HG03025 (cell line): ENCODE measurements at regions not wholly inside any gene's neighbourhood (a gene's known extent, or its start where the extent isn't known, plus 50 kb on each side); places are given as distances from the start of the nearest gene placed in this dataset.

Experiments used
- ATAC-seq: cut with Tn5 transposase; IDR thresholded peaks from one replicate; pipeline ENCODE4 v1.9.1; 2021; ENCODE audit warnings: mild to moderate bottlenecking, moderate library complexity; ENCODE audit not compliant: unreplicated experiment, low FRiP score

GRCh38 chr6:23910420-23910819 lies 215.6 kb upstream of the NRSN1 start:
- ATAC-seq: no peak

DNA sequence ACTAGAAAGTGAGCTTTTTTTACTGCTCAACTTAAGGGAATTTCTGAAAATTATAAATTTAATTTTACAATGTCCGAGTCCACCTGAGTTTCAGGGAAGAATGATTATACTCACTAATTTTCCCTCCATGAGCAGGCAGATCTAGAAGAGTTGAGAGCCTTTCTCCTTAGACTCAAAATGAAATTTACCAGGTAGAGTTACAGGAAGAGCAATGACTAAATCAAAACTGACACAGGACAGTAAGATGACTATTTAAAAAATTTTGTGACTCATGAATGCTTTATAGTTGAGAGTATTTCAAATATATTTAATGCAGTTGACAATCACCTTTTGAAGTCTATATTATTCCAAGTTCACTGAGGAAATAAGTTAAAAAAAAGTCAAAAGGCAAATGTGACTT lies 198.1 kb upstream of the NRSN1 start:
- ATAC-seq: no peak

DNA sequence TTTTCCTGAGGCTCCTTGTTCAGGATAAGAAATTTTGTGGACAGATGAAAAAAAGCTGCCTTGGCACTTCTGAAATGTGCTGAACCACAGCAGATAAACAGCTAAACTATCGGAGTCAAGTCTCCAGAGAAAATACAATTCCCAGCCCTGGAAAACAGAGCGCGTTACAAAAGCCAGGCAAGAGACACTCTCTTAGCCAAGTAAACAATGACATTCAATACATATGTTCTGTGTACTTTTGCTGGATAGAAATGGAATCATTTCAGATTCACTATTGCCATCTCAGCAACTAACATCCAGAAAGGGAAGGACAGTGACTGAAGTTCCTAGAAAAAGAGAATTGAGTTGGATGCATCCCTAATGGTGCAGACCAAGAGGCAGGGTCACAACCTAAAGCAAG lies 196.8 kb upstream of the NRSN1 start:
- no peak for ATAC-seq

DNA sequence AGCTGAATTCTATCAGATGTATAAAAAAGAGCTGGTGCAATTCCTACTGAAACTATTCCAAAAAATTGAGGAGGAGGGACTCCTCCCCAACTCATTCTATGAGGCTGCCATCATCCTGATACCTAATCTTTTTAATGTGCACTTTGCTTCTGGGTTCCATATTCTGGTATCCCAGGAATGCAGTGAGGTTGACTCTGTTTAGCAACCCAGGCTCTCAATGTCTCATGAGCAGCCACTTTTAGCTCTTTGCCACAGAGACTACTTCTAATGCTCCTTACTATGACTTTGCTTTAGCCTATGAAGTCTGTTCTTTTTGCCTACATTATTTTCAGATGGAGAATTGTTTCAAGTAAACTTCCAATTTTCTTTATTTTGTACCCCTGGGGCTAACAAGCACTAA lies 185.5 kb upstream of the NRSN1 start:
- ATAC-seq: no peak

DNA sequence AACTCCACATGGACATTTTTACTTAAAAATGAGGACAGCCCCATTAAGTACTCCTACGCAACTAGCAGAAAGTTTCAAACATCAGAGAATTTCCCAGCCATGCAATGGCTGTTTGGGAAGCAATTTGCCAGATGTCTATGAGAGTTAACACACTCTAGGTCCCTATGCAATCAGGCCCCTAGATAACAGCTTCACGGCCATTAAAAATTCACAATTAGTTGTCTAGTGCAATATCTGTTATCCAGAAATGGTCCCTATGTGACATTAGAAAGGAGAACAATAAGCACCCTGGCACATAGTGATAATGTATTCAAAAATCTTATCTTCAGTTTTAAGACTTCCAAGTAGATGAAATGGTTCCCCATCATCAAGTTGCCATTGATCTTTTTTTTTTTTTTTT lies 174.3 kb upstream of the NRSN1 start:
- ATAC-seq: no peak

DNA sequence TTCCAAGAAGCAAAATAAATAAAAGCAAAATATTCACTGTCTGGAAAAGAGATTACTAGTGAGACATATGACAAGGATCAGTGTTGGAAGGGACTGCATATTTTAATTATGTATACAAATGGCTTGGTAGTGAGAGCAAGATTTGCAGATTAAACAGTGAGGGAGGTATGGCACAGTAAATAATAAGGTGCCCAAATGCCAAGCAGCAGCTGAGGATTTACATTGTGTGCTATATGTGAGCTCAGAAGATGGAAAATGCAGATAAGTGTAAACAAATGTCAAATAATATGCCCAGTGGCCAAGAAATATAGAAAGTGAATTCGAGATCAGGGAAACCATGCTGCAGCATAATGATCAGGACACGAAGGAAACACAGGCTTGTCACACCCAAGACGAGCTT lies 173.8 kb upstream of the NRSN1 start:
- ATAC-seq: no peak

DNA sequence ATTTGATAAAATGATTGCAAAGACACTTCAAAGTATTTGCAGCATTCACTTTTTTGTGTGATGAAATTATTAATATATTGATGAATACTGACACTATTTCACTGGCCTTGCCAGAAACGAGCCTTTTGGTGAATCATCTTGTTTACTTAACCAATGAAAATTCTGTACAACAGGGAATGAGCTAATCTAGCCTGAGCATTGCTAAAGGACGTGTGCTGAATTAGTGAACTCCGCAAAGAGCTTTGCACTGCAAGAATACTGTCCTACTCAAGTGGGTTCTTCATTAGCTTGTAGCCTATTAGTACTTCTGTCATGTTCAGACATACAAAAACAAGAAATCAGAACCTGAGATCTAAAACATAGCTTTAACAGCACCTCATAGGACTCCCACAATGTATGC lies 172.0 kb upstream of the NRSN1 start:
- ATAC-seq: no peak

DNA sequence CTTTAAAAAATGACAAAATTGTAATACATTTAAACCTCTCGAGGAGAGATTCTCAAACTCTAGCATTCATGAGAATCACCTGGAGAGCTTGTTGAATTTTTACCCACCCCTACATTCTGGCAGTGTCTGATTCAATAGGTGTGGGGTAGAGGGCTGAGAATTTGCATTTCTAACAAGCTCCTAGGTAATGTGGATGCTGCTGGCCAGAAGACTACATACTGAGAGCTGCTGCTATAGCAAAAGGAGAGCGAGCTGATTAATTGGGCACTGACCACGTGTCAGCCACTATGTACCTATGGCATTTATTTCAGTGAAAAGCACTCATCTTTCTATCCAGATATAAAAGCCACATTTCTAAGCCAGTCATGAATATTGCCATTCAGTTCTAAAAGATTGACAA lies 169.0 kb upstream of the NRSN1 start:
- no peak for ATAC-seq

- ATAC-seq: no peak
Measured at GRCh38 chr6:23964865-23965264, 161.2 kb upstream of the NRSN1 start.

GRCh38 chr6:23969344-23969743 lies 156.7 kb upstream of the NRSN1 start:
- no peak for ATAC-seq

DNA sequence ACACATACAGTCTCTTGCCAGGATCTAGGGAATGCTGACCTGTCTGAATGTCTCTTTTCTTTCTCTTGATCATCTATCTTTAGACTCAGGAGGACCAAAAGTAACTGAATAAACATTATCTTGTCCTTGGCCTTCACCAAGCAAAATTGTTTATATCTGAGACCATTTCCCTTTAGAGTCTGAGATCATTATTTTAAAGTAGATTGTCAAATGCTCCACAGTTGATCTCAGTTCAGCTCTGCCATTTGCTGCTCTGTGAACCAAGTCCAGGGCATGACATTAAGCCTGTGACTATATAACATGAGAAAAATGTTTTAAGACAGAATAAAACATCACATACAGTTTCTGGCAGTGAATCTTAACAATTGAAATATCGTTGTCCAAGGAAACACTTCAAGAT lies 148.3 kb upstream of the NRSN1 start:
- no peak for ATAC-seq

DNA sequence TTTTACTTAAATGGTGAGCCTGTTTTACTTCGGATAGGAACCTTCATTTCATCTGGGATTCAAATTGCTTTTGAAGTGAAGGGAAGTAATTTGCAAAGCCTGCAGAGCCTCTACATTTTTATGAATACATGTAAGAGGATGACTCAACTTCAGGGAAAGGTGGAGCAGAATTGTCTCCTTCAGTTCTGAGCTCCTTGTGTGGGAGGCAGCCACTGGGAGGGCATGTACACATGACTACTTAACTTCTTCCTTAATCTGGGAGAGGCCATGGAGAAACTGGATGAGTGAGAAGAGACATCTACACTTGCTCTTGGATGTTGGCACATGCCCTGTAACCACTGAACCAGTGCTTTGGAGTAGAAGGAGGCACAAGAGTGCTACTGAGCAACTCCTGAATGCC lies 145.1 kb upstream of the NRSN1 start:
- no peak for ATAC-seq

GRCh38 chr6:23981923-23982322 lies 144.1 kb upstream of the NRSN1 start:
- ATAC-seq: no peak

DNA sequence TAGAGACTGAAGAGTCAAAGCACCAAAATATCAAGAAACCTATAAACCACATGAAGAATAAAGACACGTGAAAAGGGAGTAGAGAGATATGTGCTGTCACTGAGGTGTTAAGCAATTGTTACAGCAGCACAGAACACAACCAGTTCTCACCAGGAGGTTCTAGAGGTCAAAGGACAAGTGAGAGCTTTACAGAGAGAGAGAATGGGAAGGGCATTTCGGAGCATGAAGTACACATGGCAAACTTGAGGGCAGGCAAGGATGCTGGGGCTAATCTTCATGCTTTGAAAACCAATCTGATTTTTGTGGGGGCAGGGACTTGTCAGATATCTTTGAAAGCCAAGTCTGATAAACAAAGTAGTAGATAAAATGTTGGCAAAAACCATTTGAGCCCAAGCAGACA lies 142.3 kb upstream of the NRSN1 start:
- no peak for ATAC-seq

DNA sequence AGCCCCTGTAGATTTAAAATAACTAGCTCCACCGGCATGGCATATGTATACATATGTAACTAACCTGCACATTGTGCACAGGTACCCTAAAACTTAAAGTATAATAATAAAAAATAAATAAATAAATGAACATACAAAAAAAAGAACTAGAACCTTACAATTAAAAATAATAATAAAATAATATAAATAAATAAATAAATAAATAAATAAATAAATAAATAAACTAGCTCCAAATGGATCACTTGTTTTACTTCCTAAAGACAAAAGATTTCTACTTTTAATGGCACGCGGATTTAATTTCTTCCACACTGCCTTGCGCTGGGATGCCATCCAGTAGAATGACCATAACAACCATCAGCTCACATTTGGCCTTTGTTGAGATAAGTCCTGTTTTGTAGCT lies 141.0 kb upstream of the NRSN1 start:
- no peak for ATAC-seq

- ATAC-seq: no peak
Measured at GRCh38 chr6:23989885-23990533, 136.0 kb upstream of the NRSN1 start.

DNA sequence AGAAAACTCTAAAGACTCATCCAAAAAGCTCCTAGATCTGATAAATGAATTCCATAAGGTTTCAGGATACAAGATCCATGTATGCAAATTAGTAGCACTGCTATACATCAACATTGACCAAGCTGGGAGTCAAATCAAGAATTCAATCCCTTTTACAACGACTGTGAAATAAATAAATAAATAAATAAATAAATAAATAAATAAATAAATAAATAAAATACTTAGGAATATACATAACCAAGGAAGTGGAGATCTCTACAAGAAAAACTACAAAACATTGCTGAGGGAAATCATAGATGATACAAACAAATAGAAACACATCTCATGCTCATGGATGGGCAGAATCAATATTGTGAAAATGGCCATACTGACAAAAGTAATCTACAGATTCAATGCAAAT lies 132.0 kb upstream of the NRSN1 start:
- no peak for ATAC-seq

DNA sequence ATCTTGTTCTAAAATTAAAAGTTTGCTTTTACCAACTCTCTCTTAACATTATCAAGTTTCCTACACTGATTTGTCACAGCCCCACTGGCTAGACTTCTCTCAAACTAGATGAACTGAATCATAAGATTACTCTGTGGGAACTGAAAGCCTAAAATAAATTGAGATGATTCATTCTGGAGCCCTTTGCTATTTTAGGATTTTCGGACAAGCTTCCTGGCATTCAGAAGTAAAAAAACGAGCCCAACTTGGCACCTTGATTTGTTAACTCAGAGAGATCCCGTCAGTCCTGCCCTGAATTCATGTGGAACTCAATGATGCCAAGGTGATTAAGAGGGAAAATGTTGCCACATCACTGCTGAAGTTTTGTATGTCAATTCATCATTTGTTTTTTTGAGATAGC lies 122.0 kb upstream of the NRSN1 start:
- ATAC-seq: no peak

DNA sequence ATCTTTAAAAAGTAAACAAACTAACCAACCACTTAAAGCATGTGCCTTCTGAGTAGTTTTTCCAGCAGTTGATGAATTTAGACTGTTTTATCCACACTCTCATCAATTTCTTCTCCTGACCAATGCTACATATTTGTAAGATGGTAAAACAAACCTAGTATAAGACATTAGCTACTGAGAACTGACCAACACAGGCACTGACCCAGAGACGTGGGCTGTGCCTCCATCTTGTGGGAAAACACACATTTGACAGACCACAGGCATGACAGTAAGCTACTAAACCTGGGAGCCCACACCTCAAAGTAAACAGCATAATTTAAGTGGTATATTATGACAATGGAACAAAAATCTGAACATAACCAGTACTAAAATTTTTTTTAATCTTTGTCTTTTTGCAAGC lies 121.4 kb upstream of the NRSN1 start:
- no peak for ATAC-seq

GRCh38 chr6:24006254-24006653 lies 119.8 kb upstream of the NRSN1 start:
- ATAC-seq: no peak

DNA sequence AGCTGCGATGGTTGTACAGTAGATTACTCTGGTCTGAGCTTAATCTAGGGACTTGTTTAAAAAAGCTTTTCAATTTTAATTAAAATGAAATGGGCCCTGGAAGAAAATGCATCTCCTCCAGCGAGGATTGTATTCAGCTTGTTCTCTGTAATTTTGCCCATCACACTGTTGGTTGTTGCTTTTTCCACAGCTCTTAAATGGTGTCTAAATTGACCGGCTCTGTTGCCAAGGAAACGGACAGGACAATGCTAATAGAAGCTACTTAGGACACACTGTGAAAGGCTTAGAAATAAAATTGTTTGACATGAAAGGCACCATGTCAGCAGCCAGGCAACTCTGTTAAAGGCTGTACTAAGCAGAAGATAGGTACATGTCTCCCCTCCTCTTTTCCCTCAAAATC lies 116.7 kb upstream of the NRSN1 start:
- no peak for ATAC-seq

DNA sequence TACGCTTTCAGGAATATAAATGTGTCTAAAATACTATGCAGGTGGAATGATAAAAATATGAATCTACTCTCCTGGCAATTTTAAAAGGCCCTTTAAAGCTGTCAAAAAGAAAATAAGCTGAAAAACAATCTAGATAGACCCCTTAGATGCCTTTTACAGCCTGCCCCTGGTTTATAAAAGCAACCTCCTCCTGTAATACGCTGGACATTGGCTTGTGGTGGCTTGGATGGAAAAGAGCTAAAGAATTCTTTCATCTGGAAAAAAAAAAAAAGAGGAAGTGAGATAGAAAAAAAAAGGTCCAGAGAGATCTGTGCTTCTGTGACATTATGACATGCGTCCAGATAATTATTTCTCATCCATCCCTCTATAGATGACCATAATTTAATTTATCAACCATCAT lies 115.9 kb upstream of the NRSN1 start:
- ATAC-seq: no peak

DNA sequence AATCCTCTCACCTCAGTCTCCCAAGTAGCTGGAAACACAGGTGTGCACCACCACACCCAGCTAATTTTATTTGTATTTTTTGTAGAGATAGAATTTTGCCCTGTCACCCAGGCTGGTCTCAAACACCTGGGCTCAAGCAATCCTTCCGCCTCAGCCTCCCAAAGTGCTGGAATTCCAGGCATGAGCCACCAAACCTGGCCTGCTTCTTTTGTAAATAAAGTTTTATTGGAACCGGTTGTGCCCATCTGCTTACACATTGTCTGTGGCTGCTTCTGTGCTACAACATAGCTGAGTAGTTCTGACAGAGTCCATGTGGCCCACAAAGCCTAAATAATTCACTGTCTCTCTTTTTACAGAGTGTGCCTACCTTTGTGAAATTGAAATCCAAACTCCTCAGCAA lies 109.7 kb upstream of the NRSN1 start:
- ATAC-seq: no peak
